IMR-90 (cell line): ENCODE measurements at regions not wholly inside any gene's neighbourhood (a gene's known extent, or its start where the extent isn't known, plus 50 kb on each side); places are given as distances from the start of the nearest gene placed in this dataset.

Source experiments
- BHLHE40 ChIP-seq: fragments of 150-350 bp; IDR thresholded peaks from 2 replicates; pipeline ENCODE4 v1.6.1; 2016; ENCODE audit warnings: mild to moderate bottlenecking, low read depth, low read length
- CTCF ChIP-seq: conservative IDR thresholded peaks from 2 replicates; pipeline ENCODE4 v1.5.1; 2012; ENCODE audit warnings: mild to moderate bottlenecking, low read depth, low read length, improper control_type of control experiment
- MXI1 ChIP-seq: IDR thresholded peaks from 2 replicates; pipeline ENCODE4 v1.6.1; 2012; ENCODE audit warnings: low read depth, mild to moderate bottlenecking, low read length, moderate library complexity, borderline replicate concordance
- POLR2A ChIP-seq: IDR thresholded peaks from 2 replicates; pipeline ENCODE4 v1.6.1; 2012; ENCODE audit warnings: mild to moderate bottlenecking, low read depth, low read length
- RAD21 ChIP-seq: IDR thresholded peaks from 2 replicates; pipeline ENCODE4 v1.6.1; 2012; ENCODE audit warnings: low read length, improper control_type of control experiment
- RCOR1 ChIP-seq: IDR thresholded peaks from 2 replicates; pipeline ENCODE4 v1.6.1; 2012; ENCODE audit warnings: mild to moderate bottlenecking, low read length, improper control_type of control experiment; ENCODE audit not compliant: insufficient replicate concordance
- SMC3 ChIP-seq: fragments of 150-350 bp; IDR thresholded peaks from 2 replicates; pipeline ENCODE4 v1.6.1; 2016; ENCODE audit warnings: low read depth, mild to moderate bottlenecking, antibody characterized with exemption, low read length, moderate library complexity

GRCh38 chr3:5285439-5285838 is 97.9 kb downstream of the EDEM1 start:
- TF ChIP-seq CTCF (no peak), RCOR1 (no peak), MXI1 (no peak), RAD21 (no peak), BHLHE40 (no peak), SMC3 (no peak), POLR2A (no peak)
